GM18498 (cell line): ENCODE measurements at regions not wholly inside any gene's neighbourhood (a gene's known extent, or its start where the extent isn't known, plus 50 kb on each side); places are given as distances from the start of the nearest gene placed in this dataset.
"Not testable (repeated sequence)": the region's sequence is repeated elsewhere in the genome, so short reads cannot be mapped to it uniquely, and the experiment has no call there.

Source experiments
- ATAC-seq: cut with Tn5 transposase; IDR thresholded peaks from one replicate; pipeline ENCODE4 v1.9.1; 2021; ENCODE audit warnings: mild to moderate bottlenecking, moderate library complexity; ENCODE audit not compliant: unreplicated experiment

DNA sequence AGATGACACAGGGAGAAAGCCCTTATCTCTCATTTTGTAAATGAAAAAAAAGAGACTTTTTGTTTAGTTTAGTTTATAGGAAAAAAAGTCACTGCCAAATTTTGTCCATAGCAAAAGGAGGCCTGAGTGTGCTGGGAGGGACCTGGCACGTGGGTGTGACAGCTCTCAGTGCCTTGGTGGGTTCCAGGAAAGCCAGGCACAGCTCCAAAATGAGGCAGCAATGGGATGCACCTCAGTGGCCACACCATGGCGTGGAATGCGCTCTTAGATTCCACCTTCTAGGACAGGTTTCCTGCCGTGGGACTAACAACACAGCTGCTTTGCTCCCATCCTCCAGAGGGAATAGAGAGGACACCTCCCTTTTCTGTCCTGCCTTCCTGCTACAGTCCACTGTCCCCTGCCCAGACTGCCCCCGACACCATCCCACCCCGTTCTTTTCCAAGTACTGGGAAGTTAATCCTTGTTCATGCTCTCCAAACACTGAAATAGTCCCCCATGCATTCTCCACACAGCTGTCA, 207.6 kb downstream of the EMP1 start:
- ATAC-seq: no peak

DNA sequence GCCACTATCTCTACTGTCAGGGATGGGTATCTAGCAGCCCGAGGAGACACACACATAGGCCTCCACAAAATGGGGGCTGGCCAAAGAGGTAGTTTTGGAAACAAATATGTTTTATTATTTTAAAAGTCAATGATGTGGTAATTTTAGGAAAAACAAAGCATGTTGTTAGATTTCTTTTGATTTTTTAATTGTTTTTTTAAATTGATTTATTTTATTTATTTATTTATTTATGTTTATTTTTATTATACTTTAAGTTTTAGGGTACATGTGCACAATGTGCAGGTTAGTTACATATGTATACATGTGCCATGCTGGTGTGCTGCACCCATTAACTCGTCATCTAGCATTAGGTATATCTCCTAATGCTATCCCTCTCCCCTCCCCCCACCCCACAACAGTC, 194.8 kb downstream of the EMP1 start:
- ATAC-seq: not testable (repeated sequence)

GRCh38 chr12:13390918-13391317, 194.4 kb downstream of the EMP1 start:
- ATAC-seq: no peak

GRCh38 chr12:13390381-13390861, 193.9 kb downstream of the EMP1 start:
- ATAC-seq: no peak

DNA sequence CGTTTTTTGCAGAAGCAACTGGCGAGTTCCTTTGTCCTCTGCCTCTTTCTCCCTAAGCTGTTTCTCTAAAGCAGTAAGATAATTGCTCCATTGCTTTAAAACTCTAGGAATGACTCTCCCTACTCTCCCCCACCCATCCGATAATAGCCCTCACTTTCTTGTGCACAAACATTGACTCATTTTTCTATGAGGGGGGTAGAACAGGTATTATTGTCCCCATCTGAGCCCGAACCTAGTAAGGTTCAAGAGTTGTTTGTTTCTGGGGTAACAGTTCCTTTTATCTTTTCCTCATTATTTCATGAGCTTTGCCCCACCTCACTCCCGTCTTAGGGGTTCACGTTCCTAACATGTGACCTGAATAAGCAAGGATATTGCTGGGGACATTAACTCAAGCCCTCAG, 190.6 kb downstream of the EMP1 start:
- ATAC-seq: no peak

GRCh38 chr12:13386323-13387039, 190.0 kb downstream of the EMP1 start:
- ATAC-seq: no peak

DNA sequence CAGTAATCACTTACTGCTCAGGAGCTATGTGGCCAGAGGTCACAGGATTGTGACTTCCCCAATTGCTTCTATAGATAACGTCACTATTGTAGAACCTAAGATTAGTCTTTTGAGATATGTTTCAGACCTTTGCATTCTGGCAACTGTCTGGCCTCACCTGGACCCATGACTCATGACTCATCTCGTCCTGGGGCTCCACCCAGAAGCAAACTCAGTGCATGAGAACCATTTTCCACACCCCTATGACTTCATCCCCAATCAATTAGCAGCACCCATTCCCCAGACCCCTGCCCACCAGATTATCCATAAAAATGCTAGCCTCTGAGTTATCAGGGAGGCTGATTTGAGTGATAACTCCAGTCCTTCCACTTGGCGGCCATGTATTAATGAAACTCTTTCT, 186.9 kb downstream of the EMP1 start:
- no peak for ATAC-seq

DNA sequence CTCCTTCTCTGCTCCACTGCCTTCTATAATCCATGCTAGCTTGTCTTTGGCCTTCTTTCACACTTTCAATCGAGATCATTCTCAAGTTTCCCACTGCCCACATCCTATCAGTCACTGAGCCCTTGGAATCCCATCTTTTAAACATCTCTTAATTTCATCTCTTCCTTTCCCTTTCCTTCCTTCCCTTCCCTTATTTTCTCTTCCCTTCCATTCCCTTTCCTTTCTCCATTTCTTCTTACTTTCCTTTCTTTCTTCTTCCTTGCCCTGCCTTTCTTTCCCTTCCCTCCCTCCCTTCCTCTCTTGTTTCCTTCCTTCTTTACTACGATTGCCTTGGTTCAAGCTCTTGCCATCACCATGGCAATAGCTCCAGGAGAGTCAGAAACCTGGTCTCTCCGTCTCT, 183.8 kb downstream of the EMP1 start:
- ATAC-seq: no peak

DNA sequence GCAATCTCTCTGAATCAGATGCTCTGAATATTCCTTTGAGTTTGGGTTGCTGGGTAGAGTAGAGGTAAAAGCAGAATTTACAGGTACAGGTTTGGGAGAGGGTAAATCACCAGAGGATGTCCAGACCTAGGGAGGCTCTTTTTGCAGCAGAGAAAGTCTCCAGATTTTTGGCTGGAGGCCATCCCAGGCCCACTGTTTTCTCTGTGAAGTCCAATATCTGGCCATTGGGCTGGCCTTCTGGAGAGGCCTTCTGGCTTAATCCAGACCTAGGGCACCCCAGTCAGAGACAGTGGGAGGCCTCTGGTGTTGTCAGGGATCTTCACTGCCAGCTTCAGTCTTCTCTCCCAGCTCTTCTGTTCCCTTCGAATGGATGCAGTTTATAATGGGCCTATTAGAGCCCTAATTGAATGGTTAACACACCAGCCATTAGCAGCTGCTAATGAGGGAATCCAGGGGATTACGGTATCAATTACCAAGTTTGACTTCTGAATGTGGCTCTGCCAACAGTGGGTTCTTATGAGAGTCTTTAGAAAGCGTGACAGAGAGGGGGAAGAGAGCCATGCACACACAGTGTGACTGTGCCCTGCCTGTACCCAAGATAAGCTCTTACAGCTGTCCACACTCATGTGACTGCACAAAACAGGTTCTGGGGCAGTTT, 183.1 kb downstream of the EMP1 start:
- no peak for ATAC-seq

DNA sequence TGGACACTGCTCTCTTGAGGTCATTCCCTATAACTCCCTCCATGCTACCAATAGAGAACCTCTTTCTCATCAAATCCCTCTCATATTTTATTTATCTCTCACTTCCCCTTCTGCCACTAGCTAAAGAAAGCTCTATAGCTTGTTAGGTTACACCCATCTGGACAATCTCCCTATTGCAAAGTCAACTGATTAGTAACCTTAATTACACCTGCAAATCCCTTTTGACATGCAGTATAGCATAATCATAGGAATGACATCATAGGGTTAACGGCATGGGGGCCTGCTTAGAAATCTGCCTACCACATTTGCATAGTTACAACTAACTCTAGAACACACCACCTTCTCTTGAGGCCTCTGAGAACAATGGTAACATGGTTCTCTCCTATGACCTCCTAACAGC, 181.2 kb downstream of the EMP1 start:
- ATAC-seq: no peak

DNA sequence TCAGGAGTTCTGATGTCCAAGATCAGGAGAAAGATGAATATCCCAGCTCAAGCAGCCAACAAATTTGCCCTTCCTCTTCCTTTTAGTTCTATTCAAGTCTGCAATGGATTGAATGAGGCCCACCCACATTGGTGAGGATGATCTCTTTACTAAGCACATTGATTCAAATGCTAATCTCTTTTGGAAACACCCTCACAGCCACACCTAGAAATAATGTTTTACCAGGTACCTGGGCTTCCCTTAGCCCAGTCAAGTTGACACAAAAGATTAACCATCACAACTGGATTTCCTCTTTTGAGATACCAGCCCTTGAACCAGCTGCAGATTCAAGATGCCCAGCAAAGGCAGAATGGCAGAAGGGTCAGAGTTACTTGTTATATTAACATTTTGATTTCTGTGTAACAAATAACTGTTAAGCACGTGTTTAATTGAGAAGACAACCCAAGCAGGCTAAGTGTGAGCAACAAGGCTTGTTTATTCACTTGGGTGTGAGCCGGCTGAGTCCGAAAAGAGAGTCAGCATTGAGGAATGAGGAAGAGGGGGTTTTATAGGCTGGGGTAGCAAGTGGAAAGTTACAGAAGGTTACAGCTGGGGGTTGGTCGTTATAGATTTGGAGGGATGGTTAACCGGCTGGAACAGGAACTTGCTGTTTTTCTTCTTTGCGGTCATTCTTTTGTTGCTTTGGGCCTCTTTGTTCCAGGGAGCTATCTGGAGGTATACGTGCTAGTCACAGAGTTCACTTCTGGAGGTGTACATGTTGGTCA, 180.3 kb downstream of the EMP1 start:
- no peak for ATAC-seq

DNA sequence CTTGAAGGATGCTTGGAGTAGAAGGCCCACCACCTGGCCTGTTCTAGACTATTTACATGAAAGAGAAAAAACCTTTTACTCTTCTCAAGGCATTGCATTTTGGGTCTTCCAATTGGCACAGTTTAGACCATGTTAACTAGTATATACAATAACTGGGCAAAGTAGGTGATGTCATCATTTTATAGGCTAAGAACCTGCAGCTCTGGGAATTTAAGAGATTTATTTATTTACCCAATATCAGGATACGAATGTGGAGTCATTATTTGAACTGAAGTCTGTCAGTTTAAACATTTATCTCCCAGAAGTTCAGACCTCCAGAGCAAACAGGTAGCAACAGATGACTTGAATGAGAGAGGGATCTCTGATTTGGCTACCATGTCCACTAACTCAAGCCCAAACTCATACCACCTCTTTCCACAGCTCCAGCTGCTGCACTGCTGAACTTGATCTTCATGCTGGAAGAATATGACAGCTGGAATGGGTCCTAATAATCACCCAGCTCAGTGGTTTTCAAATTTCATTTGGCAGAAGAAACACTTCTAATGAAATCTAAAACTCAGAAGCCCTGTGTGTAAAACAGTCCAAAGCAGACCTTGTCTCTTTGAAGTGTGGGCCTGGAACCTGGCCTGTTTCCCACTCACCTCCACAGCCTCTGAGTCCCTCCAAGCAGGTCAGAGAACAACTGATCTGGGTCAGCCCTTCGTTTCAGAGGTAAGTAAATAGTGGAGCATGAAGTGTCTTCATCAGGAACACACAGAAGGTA, 179.2 kb downstream of the EMP1 start:
- ATAC-seq: no peak

DNA sequence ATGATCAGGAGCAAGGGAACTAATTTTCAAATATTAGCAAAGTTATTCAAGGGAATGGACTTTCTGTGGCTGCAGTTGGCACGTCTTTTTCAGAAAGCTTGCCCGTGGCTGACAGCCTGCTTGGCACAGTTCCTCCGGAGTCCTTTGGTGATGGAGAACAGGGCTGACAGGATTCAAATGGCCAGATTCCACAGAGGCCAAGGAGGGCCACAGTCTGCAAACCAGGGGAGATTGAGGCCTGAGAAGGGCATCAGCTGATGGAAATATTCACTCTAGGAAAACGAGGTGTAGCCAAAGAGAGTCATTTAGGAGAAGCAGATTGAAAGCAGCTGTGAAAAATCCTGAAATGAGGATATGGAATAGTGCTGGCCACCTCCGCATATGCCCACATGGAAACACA, 178.3 kb downstream of the EMP1 start:
- ATAC-seq: no peak

GRCh38 chr12:13373803-13374202, 177.3 kb downstream of the EMP1 start:
- ATAC-seq: no peak

GRCh38 chr12:13373131-13373530, 176.6 kb downstream of the EMP1 start:
- ATAC-seq: no peak

- no peak for ATAC-seq
Measured at GRCh38 chr12:13372386-13372785, 175.9 kb downstream of the EMP1 start.

- ATAC-seq: no peak
Measured at GRCh38 chr12:13371797-13372196, 175.3 kb downstream of the EMP1 start.

DNA sequence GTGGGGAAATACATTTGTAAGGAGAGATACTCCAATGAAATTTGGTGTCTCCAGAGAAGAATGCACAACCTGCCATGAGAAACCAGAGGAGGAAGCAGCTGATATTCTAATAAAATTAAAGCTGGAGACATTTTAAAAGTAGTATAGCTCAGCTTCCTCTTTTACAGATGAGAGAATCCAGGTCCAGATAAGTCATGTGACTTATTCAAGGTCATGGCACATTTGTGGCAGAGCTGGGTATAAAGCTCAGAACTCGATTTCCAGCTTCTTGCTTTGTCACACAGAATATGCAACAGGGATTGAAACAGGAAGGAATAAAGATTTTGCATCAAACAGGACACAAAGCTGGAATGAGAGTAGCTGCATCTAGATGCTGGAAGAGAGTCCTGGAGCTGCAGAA, 174.8 kb downstream of the EMP1 start:
- no peak for ATAC-seq

DNA sequence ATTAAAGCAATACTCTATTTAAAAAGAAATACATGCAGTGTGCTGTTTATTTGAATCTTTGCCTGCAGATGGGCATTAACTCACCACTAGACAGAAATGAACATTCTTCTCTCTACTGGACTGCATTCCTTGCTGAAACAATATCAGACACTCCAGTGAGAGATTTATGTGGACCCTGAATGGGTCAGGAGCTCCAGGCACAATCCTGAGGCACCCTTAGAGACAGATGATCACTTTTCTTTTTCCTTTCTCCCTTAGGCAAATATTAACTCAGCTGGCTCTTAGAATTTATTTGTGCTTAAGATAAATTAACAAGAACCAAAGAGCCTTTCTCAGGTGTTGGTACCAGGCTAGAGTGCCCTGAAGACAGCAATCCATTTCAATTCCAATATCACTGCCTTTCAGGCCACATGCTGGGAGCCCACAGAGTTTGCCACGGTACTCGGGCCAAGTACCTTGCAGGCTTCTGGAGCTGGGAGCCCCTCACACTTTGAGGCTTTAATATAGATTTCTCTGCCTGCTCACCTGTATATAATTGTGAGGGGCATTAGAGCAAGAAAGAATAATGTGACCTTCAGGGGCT, 173.0 kb downstream of the EMP1 start:
- ATAC-seq: no peak

GRCh38 chr12:13368971-13369370, 172.4 kb downstream of the EMP1 start:
- no peak for ATAC-seq

DNA sequence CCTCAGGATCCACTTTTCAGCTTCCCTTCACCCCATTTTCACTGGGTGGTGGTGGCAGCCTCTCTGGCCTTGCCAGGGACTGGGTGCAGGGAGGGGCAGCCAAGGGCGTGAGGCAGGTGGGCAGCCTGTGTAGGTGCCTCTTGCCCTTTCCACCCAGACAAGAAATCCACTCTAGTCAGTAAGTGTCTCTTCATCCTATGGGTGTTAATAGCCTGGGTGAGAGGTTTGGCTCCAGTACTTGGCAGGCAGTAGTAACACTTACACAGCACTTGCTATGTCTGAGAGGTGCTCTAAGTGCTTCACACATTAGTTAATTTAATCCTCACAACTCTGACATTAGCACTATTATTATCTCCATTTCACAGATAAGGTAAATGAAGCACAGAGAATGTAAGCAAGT, 171.9 kb downstream of the EMP1 start:
- no peak for ATAC-seq
